Kidney (tissue), 13 donors: ENCODE measurements at regions not wholly inside any gene's neighbourhood (a gene's known extent, or its start where the extent isn't known, plus 50 kb on each side); places are given as distances from the start of the nearest gene placed in this dataset.
A peak's percentile ranks its signal among the peaks of the same experiment; 100 is the strongest.
"Not testable (repeated sequence)": the region's sequence is repeated elsewhere in the genome, so short reads cannot be mapped to it uniquely, and the experiment has no call there.

Experiments
- DNase-seq, 5 donors: peaks; one replicate each; pipeline ENCODE4 v3.0.0-alpha.2; 2013 to 2020
- FAIRE-seq: peaks from 2 replicates; lab custom pipeline; 2012; peaks lifted over from hg19 to GRCh38; lab: Jason Lieb, UNC
- H3K27ac ChIP-seq, 2 donors: one replicate each; pipeline ENCODE4 v1.7.0; 2013; ENCODE audit warnings: low read depth in 2 of 2, low read length in 2 of 2, inconsistent platforms in 1 of 2
- H3K27me3 ChIP-seq: one replicate; pipeline ENCODE4 v1.7.1; 2013; ENCODE audit warnings: low read length, inconsistent platforms; ENCODE audit not compliant: control insufficient read depth, insufficient read depth
- H3K36me3 ChIP-seq, 3 donors: one replicate each; pipeline versions ENCODE4 v1.7.0 to v1.7.1; 2013; ENCODE audit warnings: low read length in 3 of 3, control low read depth in 1 of 3, inconsistent platforms in 1 of 3; ENCODE audit not compliant: insufficient read depth in 3 of 3, control insufficient read depth in 2 of 3
- H3K4me1 ChIP-seq, 3 donors: one replicate each; pipeline versions ENCODE4 v1.7.0 to v1.7.1; 2013; ENCODE audit warnings: low read length in 3 of 3, inconsistent platforms in 1 of 3, low read depth in 1 of 3; ENCODE audit not compliant: control insufficient read depth in 2 of 3, insufficient read depth in 2 of 3
- H3K4me3 ChIP-seq, 3 donors: one replicate each; pipeline versions ENCODE4 v1.7.0 to v1.8.1; 2013; ENCODE audit warnings: low read length in 3 of 3, control low read depth in 1 of 3, inconsistent platforms in 1 of 3
- H3K9ac ChIP-seq, 3 donors: one replicate each; pipeline versions ENCODE4 v1.7.0 to v1.7.1; 2013; ENCODE audit warnings: low read length in 3 of 3, control low read depth in 1 of 3, inconsistent platforms in 1 of 3
- H3K9me3 ChIP-seq, 3 donors: one replicate each; pipeline versions ENCODE4 v1.7.0 to v1.7.1; 2013; ENCODE audit warnings: low read length in 3 of 3, control low read depth in 1 of 3, inconsistent platforms in 1 of 3; ENCODE audit not compliant: control insufficient read depth in 2 of 3, insufficient read depth in 1 of 3
- CTCF ChIP-seq: IDR thresholded peaks from 3 replicates; pipeline ENCODE4 v1.5.1; 2012; ENCODE audit warnings: mild to moderate bottlenecking, moderate library complexity, borderline replicate concordance; ENCODE audit not compliant: insufficient read depth; ENCODE audit errors: extremely low read depth
- intact Hi-C: fragments of 100-400 bp; cut with DNase I; formaldehyde crosslinking; loops from one replicate; pipeline ENCODE4 v1.11.1; 2022
- donor health status: control.
- donor health status: control.
- donor health status: control.
- donor health status: control.
- donor health status: control.
- donor health status: DM: yes; HTN: yes; CAD: no.
- donor health status: Normal renal cell carcinoma (clear cell type).

GRCh38 chr13:109702030-109702597 is 84.3 kb downstream of the IRS2 start:
- FAIRE-seq, H3K4me1 ChIP-seq, H3K9me3 ChIP-seq, H3K27me3 ChIP-seq, H3K27ac ChIP-seq, H3K9ac ChIP-seq, H3K4me3 ChIP-seq, intact Hi-C loops, DNase-seq, H3K36me3 ChIP-seq: not testable (repeated sequence)

- Histone ChIP-seq H3K27me3 (no peaks in the 10 kb centered on the region), H3K36me3 (no peaks in the 10 kb centered on the region), H3K9me3 (no peaks in the 10 kb centered on the region), H3K4me1 (no peaks in the 10 kb centered on the region), H3K4me3 (no peak overlapping the region), H3K9ac (no peak overlapping the region), H3K27ac (no peak overlapping the region)
- no peak for FAIRE-seq
- intact Hi-C loops = no loop called here
- peak; percentile 64 to 86 (median 70) for DNase-seq
- TF ChIP-seq CTCF = no peak
Observed at GRCh38 chr13:109700176-109700575, 86.2 kb downstream of the IRS2 start.

- Histone ChIP-seq H3K27me3 (no peaks in the 10 kb centered on the region), H3K9ac (no peak overlapping the region), H3K4me1 (no peaks in the 10 kb centered on the region), H3K27ac (no peak overlapping the region), H3K4me3 (no peak overlapping the region), H3K9me3 (no peaks in the 10 kb centered on the region), H3K36me3 (no peaks in the 10 kb centered on the region)
- TF ChIP-seq CTCF = no peak
- no peak for DNase-seq
- intact Hi-C loops = no loop called here
- no peak for FAIRE-seq
Observed at GRCh38 chr13:109699628-109700071, 86.7 kb downstream of the IRS2 start.

GRCh38 chr13:109698779-109699178 is 87.6 kb downstream of the IRS2 start:
- Histone ChIP-seq H3K27ac (no peak overlapping the region), H3K4me1 (no peaks in the 10 kb centered on the region), H3K36me3 (no peaks in the 10 kb centered on the region), H3K4me3 (no peak overlapping the region), H3K9ac (no peak overlapping the region), H3K9me3 (no peaks in the 10 kb centered on the region), H3K27me3 (no peaks in the 10 kb centered on the region)
- intact Hi-C loops = no loop called here
- no peak for TF ChIP-seq CTCF
- FAIRE-seq (no peak), DNase-seq (no peak)
